H1 (cell line): ENCODE measurements at regions not wholly inside any gene's neighbourhood (a gene's known extent, or its start where the extent isn't known, plus 50 kb on each side); places are given as distances from the start of the nearest gene placed in this dataset.

ENCODE experiments used
- CTBP2 ChIP-seq: IDR thresholded peaks from 2 replicates; pipeline ENCODE4 v1.7.0; 2011; ENCODE audit warnings: borderline replicate concordance, mild to moderate bottlenecking, moderate library complexity, mixed read lengths, low read length; ENCODE audit not compliant: insufficient read depth, insufficient read length
- HDAC2 ChIP-seq, 2 experiments: fragments of 300-600 bp in 1 of 2; sonication (generic) in 1 of 2; IDR thresholded peaks; 2 replicates each; pipeline ENCODE4 v1.6.1; 2011 to 2012; ENCODE audit warnings: low read depth in 2 of 2, low read length in 2 of 2, mild to moderate bottlenecking in 2 of 2, moderate library complexity in 2 of 2, borderline replicate concordance in 1 of 2, inconsistent platforms in 1 of 2
- MAX ChIP-seq: IDR thresholded peaks from 2 replicates; pipeline ENCODE4 v1.6.1; 2012; ENCODE audit warnings: inconsistent platforms
- NANOG ChIP-seq: IDR thresholded peaks from 2 replicates; pipeline ENCODE4 v1.6.1; 2011; ENCODE audit warnings: low read length, low read depth, mild to moderate bottlenecking, inconsistent platforms; ENCODE audit not compliant: insufficient read depth, poor library complexity, severe bottlenecking
- NRF1 ChIP-seq: IDR thresholded peaks from 2 replicates; pipeline ENCODE4 v1.6.1; 2011; ENCODE audit warnings: mild to moderate bottlenecking, low read depth, low read length, improper control_type of control experiment

GRCh38 chr22:47463220-47463619, 700.8 kb downstream of the TBC1D22A start (continued):
- TF ChIP-seq CTBP2 (no peak), NRF1 (no peak), HDAC2 (IDR thresholded peaks at IDR 0.05; ENCODE audit: borderline replicate concordance in 1 of 2, low read depth in 2 of 2, low read length in 2 of 2) (no peak), MAX (no peak), NANOG (no peak)
